HepG2 (cell line): ENCODE measurements at regions not wholly inside any gene's neighbourhood (a gene's known extent, or its start where the extent isn't known, plus 50 kb on each side); places are given as distances from the start of the nearest gene placed in this dataset.

Source experiments
- ATAC-seq: fragments of 200-7000 bp; cut with Tn5 transposase; 3 replicates; pipeline ENCODE4 v1.9.1; 2020; ENCODE audit warnings: mild to moderate bottlenecking, moderate library complexity
- BruUV-seq: library from RNA; stranded (reverse); fragments of 400-500 nt; replicated peaks from 2 replicates; lab custom pipeline; 2021; lab: Mats Ljungman, UMichigan
- CTCF ChIA-PET: fragments of 300-600 bp; formaldehyde crosslinking; extraction: SDS; loops from one replicate; lab custom pipeline; 2021; ENCODE audit warnings: low total read pairs, inconsistent platforms, low intra/inter-chr PET ratio; lab: Yijun Ruan, JAX
- POLR2A ChIA-PET: fragments of 350-600 bp; sonication (Branson Sonifier 250); formaldehyde crosslinking; loops from one replicate; lab custom pipeline; 2020; ENCODE audit warnings: antibody characterized with exemption, inconsistent platforms; lab: Yijun Ruan, JAX
- DNase-seq: peaks from one replicate; pipeline ENCODE4 v3.0.0-alpha.2; 2015; ENCODE audit warnings: low spot score
- FAIRE-seq: peaks from 3 replicates; lab custom pipeline; 2011; peaks lifted over from hg19 to GRCh38; lab: Jason Lieb, UNC
- H2AFZ ChIP-seq: one replicate; pipeline ENCODE4 v1.6.1; 2011; ENCODE audit warnings: low read length, inconsistent platforms
- H3K27ac ChIP-seq: fragments of 300-600 bp; 3 replicates; pipeline ENCODE4 v1.8.0; 2011; ENCODE audit warnings: mixed run types, mild to moderate bottlenecking, mixed read lengths, low read length, inconsistent platforms; ENCODE audit not compliant: insufficient read depth; ENCODE audit errors: extremely low read length
- H3K27me3 ChIP-seq, 2 experiments: fragments of 200-600 bp in 1 of 2; 2 replicates in 1 of 2; 3 replicates in 1 of 2; pipeline versions ENCODE4 v1.6.0 to v1.8.0; 2011; ENCODE audit warnings: low read length in 2 of 2, mild to moderate bottlenecking in 2 of 2, moderate library complexity in 2 of 2, inconsistent platforms in 1 of 2; ENCODE audit not compliant: insufficient read depth in 2 of 2, control insufficient read depth in 1 of 2
- H3K36me3 ChIP-seq, 2 experiments: fragments of 200-600 bp in 1 of 2; replicated peaks in 1 of 2; 2 replicates in 1 of 2; 3 replicates in 1 of 2; pipeline versions ENCODE4 v1.5.1 to v1.8.0; 2011; ENCODE audit warnings: low read length in 2 of 2, inconsistent platforms in 1 of 2; ENCODE audit not compliant: insufficient read depth in 2 of 2, control insufficient read depth in 1 of 2
- H3K4me1 ChIP-seq: 2 replicates; pipeline ENCODE4 v1.5.1; 2012; ENCODE audit warnings: low read length, inconsistent platforms; ENCODE audit not compliant: insufficient read depth
- H3K4me2 ChIP-seq: 2 replicates; pipeline ENCODE4 v1.6.0; 2011; ENCODE audit warnings: low read depth, low read length, inconsistent platforms
- H3K4me3 ChIP-seq, 3 experiments: fragments of 200-600 bp in 1 of 3; sonication (generic), shearing (Covaris generic) in 1 of 3; replicated peaks in 1 of 3; 2 replicates each; pipeline ENCODE4 v1.5.1; 2011 to 2016; ENCODE audit warnings: low read length in 3 of 3, inconsistent platforms in 2 of 3, low read depth in 2 of 3, mild to moderate bottlenecking in 2 of 3, control low read depth in 1 of 3, mixed read lengths in 1 of 3; ENCODE audit not compliant: insufficient read depth in 1 of 3
- H3K79me2 ChIP-seq: one replicate; pipeline ENCODE4 v1.6.1; 2011; ENCODE audit warnings: low read length, inconsistent platforms; ENCODE audit not compliant: insufficient read depth
- H3K9ac ChIP-seq: 2 replicates; pipeline ENCODE4 v1.6.0; 2011; ENCODE audit warnings: mild to moderate bottlenecking, low read depth, low read length, inconsistent platforms; ENCODE audit not compliant: insufficient read depth
- H3K9me3 ChIP-seq: 2 replicates; pipeline ENCODE4 v1.5.1; 2012; ENCODE audit warnings: mild to moderate bottlenecking, low read length
- H4K20me1 ChIP-seq: 2 replicates; pipeline ENCODE4 v1.6.0; 2011; ENCODE audit warnings: inconsistent platforms, mild to moderate bottlenecking, low read length, moderate library complexity; ENCODE audit not compliant: insufficient read depth
- HOXA9 ChIP-seq: sonication (generic); formaldehyde crosslinking; IDR thresholded peaks from 2 replicates; pipeline ENCODE4 v1.8.1; 2022; ENCODE audit warnings: missing genetic modification reagents, mild to moderate bottlenecking, moderate library complexity, borderline replicate concordance
- MTERF4 ChIP-seq: sonication (generic); formaldehyde crosslinking; IDR thresholded peaks from 2 replicates; pipeline ENCODE4 v1.8.0; 2023; ENCODE audit warnings: mild to moderate bottlenecking, missing genetic modification reagents
- RAD51 ChIP-seq: fragments of 450-650 bp; IDR thresholded peaks from 2 replicates; pipeline ENCODE4 v1.6.1; 2016; ENCODE audit warnings: borderline replicate concordance
- RFX1 ChIP-seq: fragments of 450-650 bp; IDR thresholded peaks from 2 replicates; pipeline ENCODE4 v1.6.1; 2017
- SMAD3 ChIP-seq: sonication (generic); formaldehyde crosslinking; IDR thresholded peaks from 2 replicates; pipeline ENCODE4 v1.4.0; 2020; ENCODE audit warnings: missing genetic modification reagents
- SMAD9 ChIP-seq: sonication (generic); formaldehyde crosslinking; IDR thresholded peaks from 2 replicates; pipeline ENCODE4 v1.5.1; 2020; ENCODE audit warnings: mild to moderate bottlenecking, missing genetic modification reagents
- STAG1 ChIP-seq: sonication (generic); formaldehyde crosslinking; IDR thresholded peaks from 2 replicates; pipeline ENCODE4 v1.4.0; 2020; ENCODE audit warnings: missing genetic modification reagents
- TERF1 ChIP-seq: sonication (generic); formaldehyde crosslinking; IDR thresholded peaks from 2 replicates; pipeline ENCODE4 v1.8.0; 2022; ENCODE audit warnings: mild to moderate bottlenecking, missing genetic modification reagents, moderate library complexity
- XBP1 ChIP-seq: sonication (generic); formaldehyde crosslinking; IDR thresholded peaks from 2 replicates; pipeline ENCODE4 v1.5.0; 2020; ENCODE audit warnings: missing genetic modification reagents
- ZBED4 ChIP-seq: sonication (generic); formaldehyde crosslinking; IDR thresholded peaks from 2 replicates; pipeline ENCODE4 v1.4.0; 2020; ENCODE audit warnings: missing genetic modification reagents, borderline replicate concordance
- ZBTB7A ChIP-seq: sonication (generic); formaldehyde crosslinking; IDR thresholded peaks from 2 replicates; pipeline ENCODE4 v1.8.0; 2022; ENCODE audit warnings: mild to moderate bottlenecking, missing genetic modification reagents
- ZFP41 ChIP-seq: sonication (generic); formaldehyde crosslinking; IDR thresholded peaks from 2 replicates; pipeline ENCODE4 v1.4.0; 2020; ENCODE audit warnings: mild to moderate bottlenecking, missing genetic modification reagents, borderline replicate concordance
- ZNF256 ChIP-seq: sonication (generic); formaldehyde crosslinking; conservative IDR thresholded peaks from 2 replicates; pipeline ENCODE4 v1.4.0; 2020; ENCODE audit warnings: missing genetic modification reagents
- ZNF607 ChIP-seq: sonication (generic); formaldehyde crosslinking; IDR thresholded peaks from 2 replicates; pipeline ENCODE4 v1.5.1; 2020; ENCODE audit warnings: missing genetic modification reagents, mild to moderate bottlenecking, borderline replicate concordance
- ZSCAN21 ChIP-seq: sonication (generic); formaldehyde crosslinking; IDR thresholded peaks from 2 replicates; pipeline ENCODE4 v1.8.0; 2022; ENCODE audit warnings: mild to moderate bottlenecking, missing genetic modification reagents, moderate library complexity, borderline replicate concordance
- WGBS: methylation state at CpG from one replicate; pipeline ENCODE4 v1.1.6; 2017; ENCODE audit warnings: low lambda C conversion rate; 5-methylcytosine and 5-hydroxymethylcytosine counted together
- in situ Hi-C: cut with HindIII; loops from 2 replicates; pipeline ENCODE4 v1.10.0; 2017; ENCODE audit warnings: low pct_unique_long_range_greater_than_20kb; ENCODE audit not compliant: extremely low pct_ligation_motif_present
- intact Hi-C: fragments of 100-400 bp; cut with micrococcal nuclease; formaldehyde crosslinking; loops from one replicate; pipeline ENCODE4 v1.10.0; 2022; ENCODE audit not compliant: unreplicated experiment

- H2AFZ ChIP-seq: no peak overlapping the region
- FAIRE-seq: no peak
- no peak overlapping the region for H3K9ac ChIP-seq
- H3K27me3 ChIP-seq: peaks cover 0 to 9% of the 10 kb centered on the region in 2 experiments; a peak in 1 of 5 replicates
- WGBS: 33% methylated on average over 3 of the region's 3 CpGs
- H3K27ac ChIP-seq: no peak overlapping the region
- no peaks in the 10 kb centered on the region for H3K9me3 ChIP-seq
- H3K4me3 ChIP-seq: no peak overlapping the region
- intact Hi-C loops: no loop called here
- no TSS peak for BruUV-seq
- ATAC-seq: no peak
- no peaks in the 10 kb centered on the region for H3K79me2 ChIP-seq
- no peak overlapping the region for H3K4me2 ChIP-seq
- in situ Hi-C loops: no loop called here
- DNase-seq: no peak
- H3K4me1 ChIP-seq: 0 out of 2 replicates have a peak, but pooled peaks cover under 1% of the 10 kb centered on the region
- ChIA-PET POLR2A (no interaction called here), CTCF (no interaction called here)
- no peaks in the 10 kb centered on the region for H4K20me1 ChIP-seq
- TF ChIP-seq ZSCAN21 (CRISPR knock-in tag) (no peak), ZFP41 (CRISPR knock-in tag) (no peak), RFX1 (no peak), STAG1 (CRISPR knock-in tag) (no peak), ZNF256 (CRISPR knock-in tag) (no peak), SMAD3 (CRISPR knock-in tag) (no peak), RAD51 (no peak), ZBTB7A (CRISPR knock-in tag) (no peak), TERF1 (CRISPR knock-in tag) (no peak), HOXA9 (no peak), MTERF4 (CRISPR knock-in tag) (no peak), ZBED4 (CRISPR knock-in tag) (no peak), XBP1 (CRISPR knock-in tag) (no peak), SMAD9 (CRISPR knock-in tag) (no peak), ZNF607 (CRISPR knock-in tag) (no peak)
- no peaks in the 10 kb centered on the region for H3K36me3 ChIP-seq
These were observed 138.1 kb downstream of the C5orf15 start for GRCh38 chr5:133830281-133830680.
